ENCODE measurements at regions not wholly inside any gene's neighbourhood (a gene's known extent, or its start where the extent isn't known, plus 50 kb on each side); places are given as distances from the start of the nearest gene placed in this dataset.

DNA sequence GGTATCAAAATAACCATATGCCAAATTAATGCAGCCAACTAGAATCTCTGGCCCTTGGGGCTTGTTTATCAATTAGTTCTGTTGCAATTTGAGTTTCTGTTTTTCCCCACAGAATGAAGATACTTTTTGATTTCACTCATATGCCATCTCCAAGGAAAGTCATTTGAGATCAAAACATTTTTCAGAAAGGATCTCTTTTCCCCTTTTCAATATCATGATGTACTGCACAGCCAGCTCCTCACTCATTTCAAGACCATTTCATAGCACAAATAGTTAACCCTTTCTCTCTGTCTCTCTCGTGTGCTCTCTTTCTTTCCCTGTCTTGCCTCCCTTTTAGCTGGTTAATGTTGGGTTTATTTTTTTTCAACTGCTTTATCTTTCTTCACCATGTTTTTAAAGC lies 387.3 kb downstream of the STK39 start:
- no peak for TF ChIP-seq CTCF (IDR thresholded peaks at IDR 0.05 in 4 of 5, conservative IDR thresholded peaks at IDR 0.05 in 1 of 5)
- TF ChIP-seq POLR2A (IDR thresholded peaks at IDR 0.05), result no peak

All from gastrocnemius medialis (tissue), 4 donors.